GM12878 (cell line): ENCODE measurements at regions not wholly inside any gene's neighbourhood (a gene's known extent, or its start where the extent isn't known, plus 50 kb on each side); places are given as distances from the start of the nearest gene placed in this dataset.

Experiments used
- ATAC-seq: fragments of 200-7000 bp; cut with Tn5 transposase; 3 replicates; pipeline ENCODE4 v1.9.1; 2020; ENCODE audit warnings: mild to moderate bottlenecking, moderate library complexity
- BruUV-seq: library from RNA; stranded (reverse); fragments of 400-500 nt; replicated peaks from 2 replicates; lab custom pipeline; 2021; lab: Mats Ljungman, UMichigan
- CTCF ChIA-PET: fragments of 300-600 bp; sonication (Branson Sonifier 250); formaldehyde crosslinking; extraction: SDS; loops from one replicate; lab custom pipeline; 2021; ENCODE audit warnings: inconsistent platforms; lab: Yijun Ruan, JAX
- POLR2A ChIA-PET: fragments of 350-600 bp; formaldehyde crosslinking; extraction: SDS; loops from one replicate; lab custom pipeline; 2021; ENCODE audit warnings: inconsistent platforms; lab: Charles Lee
- RAD21 ChIA-PET: fragments of 300-600 bp; sonication (Branson Sonifier 250); formaldehyde crosslinking; loops from one replicate; lab custom pipeline; 2023; ENCODE audit warnings: antibody characterized with exemption; ENCODE audit not compliant: unreplicated experiment; lab: Charles Lee
- SMC1A ChIA-PET: fragments of 300-600 bp; sonication (Branson Sonifier 250); formaldehyde crosslinking; loops from one replicate; lab custom pipeline; 2023; ENCODE audit not compliant: unreplicated experiment, uncharacterized antibody; lab: Charles Lee
- DNase-seq: peaks from one replicate; pipeline ENCODE4 v3.0.0-alpha.2; 2011; ENCODE audit warnings: low read depth, low spot score
- FAIRE-seq: peaks from 3 replicates; lab custom pipeline; 2011; peaks lifted over from hg19 to GRCh38; lab: Jason Lieb, UNC
- H2AFZ ChIP-seq: 2 replicates; pipeline ENCODE4 v1.6.0; 2011; ENCODE audit warnings: low read depth, low read length, control low read depth; ENCODE audit not compliant: control insufficient read depth
- H3K27ac ChIP-seq: 2 replicates; pipeline ENCODE4 v1.5.1; 2011; ENCODE audit warnings: control low read depth; ENCODE audit not compliant: control insufficient read depth, insufficient read depth
- H3K27me3 ChIP-seq, 2 experiments: replicated peaks in 1 of 2; 2 replicates each; pipeline versions ENCODE4 v1.6.0 to v1.6.1; 2011; ENCODE audit warnings: low read length in 1 of 2; ENCODE audit not compliant: control insufficient read depth in 2 of 2, insufficient read depth in 2 of 2
- H3K36me3 ChIP-seq, 2 experiments: 2 replicates each; pipeline ENCODE4 v1.5.1; 2011; ENCODE audit warnings: low read length in 1 of 2; ENCODE audit not compliant: control insufficient read depth in 2 of 2, insufficient read depth in 2 of 2
- H3K4me1 ChIP-seq: 2 replicates; pipeline ENCODE4 v1.6.1; 2011; ENCODE audit warnings: mild to moderate bottlenecking, low read length, moderate library complexity, mixed read lengths; ENCODE audit not compliant: control insufficient read depth, insufficient read depth
- H3K4me2 ChIP-seq: 2 replicates; pipeline ENCODE4 v1.6.0; 2011; ENCODE audit warnings: control low read depth; ENCODE audit not compliant: control insufficient read depth, insufficient read depth
- H3K4me3 ChIP-seq: fragments of 200-600 bp; sonication (generic); 2 replicates; pipeline ENCODE4 v1.5.1; 2016
- H3K79me2 ChIP-seq: 2 replicates; pipeline ENCODE4 v1.6.0; 2011; ENCODE audit warnings: low read length; ENCODE audit not compliant: control insufficient read depth, insufficient read depth
- H3K9ac ChIP-seq: 2 replicates; pipeline ENCODE4 v1.8.0; 2011; ENCODE audit warnings: low read length, control low read depth, mixed read lengths; ENCODE audit not compliant: control insufficient read depth, insufficient read depth
- H3K9me3 ChIP-seq: replicated peaks from 3 replicates; pipeline ENCODE4 v1.5.1; 2011; ENCODE audit warnings: mild to moderate bottlenecking, low read length; ENCODE audit not compliant: control insufficient read depth, insufficient read depth
- H4K20me1 ChIP-seq: 2 replicates; pipeline ENCODE4 v1.6.0; 2011; ENCODE audit not compliant: control insufficient read depth, insufficient read depth
- BACH1 ChIP-seq: fragments of 450-650 bp; IDR thresholded peaks from 2 replicates; pipeline ENCODE4 v1.6.1; 2017; ENCODE audit warnings: mild to moderate bottlenecking, borderline replicate concordance
- WGBS: methylation state at CpG from one replicate; pipeline ENCODE4 v1.1.6; 2016; ENCODE audit warnings: low lambda C conversion rate; ENCODE audit not compliant: insufficient replicate concordance, insufficient coverage; ENCODE audit errors: missing lambda C conversion rate; 5-methylcytosine and 5-hydroxymethylcytosine counted together
- in situ Hi-C: fragments of 300-500 bp; cut with MboI; formaldehyde crosslinking; loops from 9 replicates; pipeline ENCODE4 v1.14.3; 2018; ENCODE audit warnings: mixed read lengths
- intact Hi-C: fragments of 100-400 bp; cut with micrococcal nuclease; formaldehyde crosslinking; loops from one replicate; pipeline ENCODE4 v1.14.2; 2022; ENCODE audit not compliant: unreplicated experiment
- TF ChIP-seq, protein P1 (sequence below): fragments of 450-650 bp; IDR thresholded peaks from 2 replicates; pipeline ENCODE4 v1.6.1; 2017; ENCODE audit warnings: mild to moderate bottlenecking, low read depth, inconsistent platforms; ENCODE audit not compliant: poor library complexity, severe bottlenecking
- TF ChIP-seq, protein P2 (sequence below): fragments of 450-650 bp; IDR thresholded peaks from 2 replicates; pipeline ENCODE4 v1.6.1; 2017; ENCODE audit warnings: borderline replicate concordance
- TF ChIP-seq, protein P3 (sequence below): fragments of 150-350 bp; IDR thresholded peaks from 2 replicates; pipeline ENCODE4 v1.6.1; 2014; ENCODE audit warnings: mild to moderate bottlenecking, low read depth, low read length
- TF ChIP-seq, protein P4 (sequence below): fragments of 450-650 bp; IDR thresholded peaks from 2 replicates; pipeline ENCODE4 v1.6.1; 2017; ENCODE audit warnings: mild to moderate bottlenecking, moderate library complexity
- TF ChIP-seq, protein P5 (sequence below): IDR thresholded peaks from 2 replicates; pipeline ENCODE4 v1.6.1; 2011; ENCODE audit warnings: mild to moderate bottlenecking, low read depth, low read length, moderate library complexity; ENCODE audit not compliant: insufficient replicate concordance

DNA sequence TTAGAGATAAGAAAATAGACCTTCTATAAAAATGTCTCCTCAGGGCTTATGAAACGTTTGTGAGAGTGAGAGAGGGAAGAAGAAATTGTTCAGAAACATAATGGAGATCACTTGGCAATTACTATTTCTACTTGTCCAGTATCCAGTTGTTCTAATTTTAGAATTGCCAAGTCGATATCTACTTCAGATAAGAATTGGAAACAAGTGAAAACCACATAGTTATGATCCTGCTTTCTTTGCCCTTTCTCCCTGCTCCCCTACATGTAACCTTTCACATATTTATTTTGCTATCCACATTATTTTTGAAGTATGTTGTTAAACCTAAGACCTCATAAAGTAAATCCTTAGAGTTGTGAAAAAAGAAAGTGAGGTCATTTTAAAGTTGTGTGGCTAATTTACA is 1154.7 kb upstream of the ADGRL2 start:
- no peaks in the 10 kb centered on the region for H3K9me3 ChIP-seq
- POLR2A ChIA-PET = interaction anchor here (0.6 kb wide), 1 partner anchor 136 kb away, joined by 3 read pairs; no protein-coding TSS in a partner anchor

More for the DNA sequence above, 1154.7 kb upstream of the ADGRL2 start:
- 3% methylated on average over 2 of the region's 2 CpGs for WGBS
- ATAC-seq (no peak), FAIRE-seq (no peak), DNase-seq (no peak)
- intact Hi-C loops = loop anchor here (10.0 kb wide), 1 partner anchor 1171 kb away; no protein-coding TSS in a partner anchor
- no TSS peak for BruUV-seq
- no peak overlapping the region for H3K27ac ChIP-seq
- no peaks in the 10 kb centered on the region for H4K20me1 ChIP-seq
- in situ Hi-C loops = no loop called here
- TF ChIP-seq, protein P1, sequence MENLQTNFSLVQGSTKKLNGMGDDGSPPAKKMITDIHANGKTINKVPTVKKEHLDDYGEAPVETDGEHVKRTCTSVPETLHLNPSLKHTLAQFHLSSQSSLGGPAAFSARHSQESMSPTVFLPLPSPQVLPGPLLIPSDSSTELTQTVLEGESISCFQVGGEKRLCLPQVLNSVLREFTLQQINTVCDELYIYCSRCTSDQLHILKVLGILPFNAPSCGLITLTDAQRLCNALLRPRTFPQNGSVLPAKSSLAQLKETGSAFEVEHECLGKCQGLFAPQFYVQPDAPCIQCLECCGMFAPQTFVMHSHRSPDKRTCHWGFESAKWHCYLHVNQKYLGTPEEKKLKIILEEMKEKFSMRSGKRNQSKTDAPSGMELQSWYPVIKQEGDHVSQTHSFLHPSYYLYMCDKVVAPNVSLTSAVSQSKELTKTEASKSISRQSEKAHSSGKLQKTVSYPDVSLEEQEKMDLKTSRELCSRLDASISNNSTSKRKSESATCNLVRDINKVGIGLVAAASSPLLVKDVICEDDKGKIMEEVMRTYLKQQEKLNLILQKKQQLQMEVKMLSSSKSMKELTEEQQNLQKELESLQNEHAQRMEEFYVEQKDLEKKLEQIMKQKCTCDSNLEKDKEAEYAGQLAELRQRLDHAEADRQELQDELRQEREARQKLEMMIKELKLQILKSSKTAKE = no peak
- TF ChIP-seq, protein P2, sequence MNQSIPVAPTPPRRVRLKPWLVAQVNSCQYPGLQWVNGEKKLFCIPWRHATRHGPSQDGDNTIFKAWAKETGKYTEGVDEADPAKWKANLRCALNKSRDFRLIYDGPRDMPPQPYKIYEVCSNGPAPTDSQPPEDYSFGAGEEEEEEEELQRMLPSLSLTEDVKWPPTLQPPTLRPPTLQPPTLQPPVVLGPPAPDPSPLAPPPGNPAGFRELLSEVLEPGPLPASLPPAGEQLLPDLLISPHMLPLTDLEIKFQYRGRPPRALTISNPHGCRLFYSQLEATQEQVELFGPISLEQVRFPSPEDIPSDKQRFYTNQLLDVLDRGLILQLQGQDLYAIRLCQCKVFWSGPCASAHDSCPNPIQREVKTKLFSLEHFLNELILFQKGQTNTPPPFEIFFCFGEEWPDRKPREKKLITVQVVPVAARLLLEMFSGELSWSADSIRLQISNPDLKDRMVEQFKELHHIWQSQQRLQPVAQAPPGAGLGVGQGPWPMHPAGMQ = no peak
- TF ChIP-seq, protein P3, sequence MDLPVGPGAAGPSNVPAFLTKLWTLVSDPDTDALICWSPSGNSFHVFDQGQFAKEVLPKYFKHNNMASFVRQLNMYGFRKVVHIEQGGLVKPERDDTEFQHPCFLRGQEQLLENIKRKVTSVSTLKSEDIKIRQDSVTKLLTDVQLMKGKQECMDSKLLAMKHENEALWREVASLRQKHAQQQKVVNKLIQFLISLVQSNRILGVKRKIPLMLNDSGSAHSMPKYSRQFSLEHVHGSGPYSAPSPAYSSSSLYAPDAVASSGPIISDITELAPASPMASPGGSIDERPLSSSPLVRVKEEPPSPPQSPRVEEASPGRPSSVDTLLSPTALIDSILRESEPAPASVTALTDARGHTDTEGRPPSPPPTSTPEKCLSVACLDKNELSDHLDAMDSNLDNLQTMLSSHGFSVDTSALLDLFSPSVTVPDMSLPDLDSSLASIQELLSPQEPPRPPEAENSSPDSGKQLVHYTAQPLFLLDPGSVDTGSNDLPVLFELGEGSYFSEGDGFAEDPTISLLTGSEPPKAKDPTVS = no peak
- TF ChIP-seq, protein P4, sequence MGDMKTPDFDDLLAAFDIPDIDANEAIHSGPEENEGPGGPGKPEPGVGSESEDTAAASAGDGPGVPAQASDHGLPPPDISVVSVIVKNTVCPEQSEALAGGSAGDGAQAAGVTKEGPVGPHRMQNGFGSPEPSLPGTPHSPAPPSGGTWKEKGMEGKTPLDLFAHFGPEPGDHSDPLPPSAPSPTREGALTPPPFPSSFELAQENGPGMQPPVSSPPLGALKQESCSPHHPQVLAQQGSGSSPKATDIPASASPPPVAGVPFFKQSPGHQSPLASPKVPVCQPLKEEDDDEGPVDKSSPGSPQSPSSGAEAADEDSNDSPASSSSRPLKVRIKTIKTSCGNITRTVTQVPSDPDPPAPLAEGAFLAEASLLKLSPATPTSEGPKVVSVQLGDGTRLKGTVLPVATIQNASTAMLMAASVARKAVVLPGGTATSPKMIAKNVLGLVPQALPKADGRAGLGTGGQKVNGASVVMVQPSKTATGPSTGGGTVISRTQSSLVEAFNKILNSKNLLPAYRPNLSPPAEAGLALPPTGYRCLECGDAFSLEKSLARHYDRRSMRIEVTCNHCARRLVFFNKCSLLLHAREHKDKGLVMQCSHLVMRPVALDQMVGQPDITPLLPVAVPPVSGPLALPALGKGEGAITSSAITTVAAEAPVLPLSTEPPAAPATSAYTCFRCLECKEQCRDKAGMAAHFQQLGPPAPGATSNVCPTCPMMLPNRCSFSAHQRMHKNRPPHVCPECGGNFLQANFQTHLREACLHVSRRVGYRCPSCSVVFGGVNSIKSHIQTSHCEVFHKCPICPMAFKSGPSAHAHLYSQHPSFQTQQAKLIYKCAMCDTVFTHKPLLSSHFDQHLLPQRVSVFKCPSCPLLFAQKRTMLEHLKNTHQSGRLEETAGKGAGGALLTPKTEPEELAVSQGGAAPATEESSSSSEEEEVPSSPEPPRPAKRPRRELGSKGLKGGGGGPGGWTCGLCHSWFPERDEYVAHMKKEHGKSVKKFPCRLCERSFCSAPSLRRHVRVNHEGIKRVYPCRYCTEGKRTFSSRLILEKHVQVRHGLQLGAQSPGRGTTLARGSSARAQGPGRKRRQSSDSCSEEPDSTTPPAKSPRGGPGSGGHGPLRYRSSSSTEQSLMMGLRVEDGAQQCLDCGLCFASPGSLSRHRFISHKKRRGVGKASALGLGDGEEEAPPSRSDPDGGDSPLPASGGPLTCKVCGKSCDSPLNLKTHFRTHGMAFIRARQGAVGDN = no peak
- TF ChIP-seq BACH1 = no peak
- TF ChIP-seq, protein P5, sequence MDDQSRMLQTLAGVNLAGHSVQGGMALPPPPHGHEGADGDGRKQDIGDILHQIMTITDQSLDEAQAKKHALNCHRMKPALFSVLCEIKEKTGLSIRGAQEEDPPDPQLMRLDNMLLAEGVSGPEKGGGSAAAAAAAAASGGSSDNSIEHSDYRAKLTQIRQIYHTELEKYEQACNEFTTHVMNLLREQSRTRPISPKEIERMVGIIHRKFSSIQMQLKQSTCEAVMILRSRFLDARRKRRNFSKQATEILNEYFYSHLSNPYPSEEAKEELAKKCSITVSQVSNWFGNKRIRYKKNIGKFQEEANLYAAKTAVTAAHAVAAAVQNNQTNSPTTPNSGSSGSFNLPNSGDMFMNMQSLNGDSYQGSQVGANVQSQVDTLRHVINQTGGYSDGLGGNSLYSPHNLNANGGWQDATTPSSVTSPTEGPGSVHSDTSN = no peak
- peaks cover 3% of the 10 kb centered on the region; the same call in 1 of the 2 replicates for H3K4me1 ChIP-seq
- ChIA-PET CTCF (interaction anchor here (1.0 kb wide), 1 partner anchor 10 kb away, joined by 3 read pairs; no protein-coding TSS in a partner anchor), RAD21 (no interaction called here), SMC1A (no interaction called here)
- H2AFZ ChIP-seq = no peak overlapping the region
- no peaks in the 10 kb centered on the region for H3K27me3 ChIP-seq
- no peaks in the 10 kb centered on the region for H3K36me3 ChIP-seq
- no peak overlapping the region for H3K4me2 ChIP-seq
- no peak overlapping the region for H3K4me3 ChIP-seq
- no peak overlapping the region for H3K9ac ChIP-seq
- H3K79me2 ChIP-seq = no peaks in the 10 kb centered on the region
